MCF 10A (cell line): ENCODE measurements at regions not wholly inside any gene's neighbourhood (a gene's known extent, or its start where the extent isn't known, plus 50 kb on each side); places are given as distances from the start of the nearest gene placed in this dataset.

Experiments
- BruUV-seq: library from RNA; stranded (reverse); fragments of 400-500 nt; replicated peaks from 2 replicates; lab custom pipeline; 2021; lab: Mats Ljungman, UMichigan
- CTCF ChIA-PET: fragments of 300-600 bp; sonication (Branson Sonifier 250); formaldehyde crosslinking; extraction: SDS; loops from one replicate; lab custom pipeline; 2021; ENCODE audit warnings: antibody characterized with exemption, inconsistent platforms; lab: Yijun Ruan, JAX
- POLR2A ChIA-PET: fragments of 300-600, 350-650 bp; sonication (Branson Sonifier 250); formaldehyde crosslinking; extraction: SDS; loops from one replicate; lab custom pipeline; 2020; ENCODE audit warnings: antibody characterized with exemption, inconsistent platforms; lab: Yijun Ruan, JAX
- DNase-seq: peaks from one replicate; pipeline ENCODE4 v3.0.0-alpha.2; 2018; ENCODE audit not compliant: unreplicated experiment
- H3K27ac Mint-ChIP-seq: one replicate; pipeline ENCODE4 v1.8.0; 2022; ENCODE audit warnings: mild to moderate bottlenecking, low read depth, mixed read lengths; ENCODE audit not compliant: unreplicated experiment
- H3K27me3 Mint-ChIP-seq: one replicate; pipeline ENCODE4 v1.8.0; 2022; ENCODE audit warnings: mixed read lengths; ENCODE audit not compliant: insufficient read depth, unreplicated experiment
- H3K36me3 Mint-ChIP-seq: one replicate; pipeline ENCODE4 v1.8.0; 2022; ENCODE audit warnings: mild to moderate bottlenecking, moderate library complexity, mixed read lengths; ENCODE audit not compliant: insufficient read depth, unreplicated experiment
- H3K4me1 Mint-ChIP-seq: one replicate; pipeline ENCODE4 v1.8.0; 2022; ENCODE audit warnings: mixed read lengths; ENCODE audit not compliant: insufficient read depth, unreplicated experiment
- H3K4me3 Mint-ChIP-seq: one replicate; pipeline ENCODE4 v1.8.0; 2022; ENCODE audit warnings: mild to moderate bottlenecking, moderate library complexity, mixed read lengths; ENCODE audit not compliant: unreplicated experiment
- H3K9me3 Mint-ChIP-seq: one replicate; pipeline ENCODE4 v1.8.0; 2022; ENCODE audit warnings: mixed read lengths; ENCODE audit not compliant: unreplicated experiment
- intact Hi-C: fragments of 100-400 bp; cut with micrococcal nuclease; formaldehyde crosslinking; loops from 2 replicates; pipeline ENCODE4 v1.14.1; 2022
- TF ChIP-seq, protein P1 (sequence below): fragments of 200-600 bp; IDR thresholded peaks from one replicate; pipeline ENCODE4 v1.8.0; 2022; ENCODE audit warnings: antibody characterized with exemption, mild to moderate bottlenecking; ENCODE audit not compliant: unreplicated experiment

DNA sequence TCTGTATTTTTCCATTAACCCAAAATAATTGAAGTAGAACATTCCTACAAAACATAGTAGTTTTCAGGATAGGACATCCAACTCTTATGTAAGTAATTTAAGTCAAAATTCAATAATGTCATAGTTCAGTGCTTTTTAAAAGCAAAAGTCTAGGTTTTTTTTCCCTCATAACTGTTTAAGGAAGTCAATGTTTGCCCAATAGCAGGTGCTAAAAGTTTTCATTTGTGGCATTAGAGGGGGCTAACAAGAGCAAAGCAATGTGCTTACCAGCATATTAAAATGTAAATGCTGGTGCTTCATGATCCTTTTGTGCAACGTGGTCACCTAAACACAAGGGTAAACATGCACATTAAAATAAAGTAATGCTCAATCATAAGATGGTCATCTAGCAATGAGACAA lies 155.2 kb upstream of the PPP1R2C start:
- Mint-ChIP-seq H3K27me3 (peaks cover 37% of the 10 kb centered on the region), H3K27ac (no peak overlapping the region), H3K36me3 (no peaks in the 10 kb centered on the region), H3K4me1 (no peaks in the 10 kb centered on the region), H3K4me3 (no peak overlapping the region), H3K9me3 (no peaks in the 10 kb centered on the region)
- ChIA-PET CTCF (no interaction called here), POLR2A (no interaction called here)
- TF ChIP-seq, protein P1, sequence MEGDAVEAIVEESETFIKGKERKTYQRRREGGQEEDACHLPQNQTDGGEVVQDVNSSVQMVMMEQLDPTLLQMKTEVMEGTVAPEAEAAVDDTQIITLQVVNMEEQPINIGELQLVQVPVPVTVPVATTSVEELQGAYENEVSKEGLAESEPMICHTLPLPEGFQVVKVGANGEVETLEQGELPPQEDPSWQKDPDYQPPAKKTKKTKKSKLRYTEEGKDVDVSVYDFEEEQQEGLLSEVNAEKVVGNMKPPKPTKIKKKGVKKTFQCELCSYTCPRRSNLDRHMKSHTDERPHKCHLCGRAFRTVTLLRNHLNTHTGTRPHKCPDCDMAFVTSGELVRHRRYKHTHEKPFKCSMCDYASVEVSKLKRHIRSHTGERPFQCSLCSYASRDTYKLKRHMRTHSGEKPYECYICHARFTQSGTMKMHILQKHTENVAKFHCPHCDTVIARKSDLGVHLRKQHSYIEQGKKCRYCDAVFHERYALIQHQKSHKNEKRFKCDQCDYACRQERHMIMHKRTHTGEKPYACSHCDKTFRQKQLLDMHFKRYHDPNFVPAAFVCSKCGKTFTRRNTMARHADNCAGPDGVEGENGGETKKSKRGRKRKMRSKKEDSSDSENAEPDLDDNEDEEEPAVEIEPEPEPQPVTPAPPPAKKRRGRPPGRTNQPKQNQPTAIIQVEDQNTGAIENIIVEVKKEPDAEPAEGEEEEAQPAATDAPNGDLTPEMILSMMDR = no peak
- BruUV-seq = no TSS peak
- intact Hi-C loops = no loop called here
- DNase-seq = no peak

GRCh38 chrX:42934020-42934726 lies 156.2 kb upstream of the PPP1R2C start:
- ChIA-PET POLR2A (no interaction called here), CTCF (no interaction called here)
- H3K27me3 Mint-ChIP-seq = peaks cover 40% of the 10 kb centered on the region
- H3K9me3 Mint-ChIP-seq = no peaks in the 10 kb centered on the region
- no peak for DNase-seq
- H3K4me1 Mint-ChIP-seq = no peaks in the 10 kb centered on the region
- no peaks in the 10 kb centered on the region for H3K36me3 Mint-ChIP-seq
- no peak overlapping the region for H3K27ac Mint-ChIP-seq
- no TSS peak for BruUV-seq
- no peak overlapping the region for H3K4me3 Mint-ChIP-seq
- TF ChIP-seq, protein P1 = no peak
- intact Hi-C loops = no loop called here

GRCh38 chrX:42941671-42942070 lies 163.7 kb upstream of the PPP1R2C start:
- BruUV-seq = no TSS peak
- H3K9me3 Mint-ChIP-seq = no peaks in the 10 kb centered on the region
- peaks cover 42% of the 10 kb centered on the region for H3K27me3 Mint-ChIP-seq
- ChIA-PET CTCF (no interaction called here), POLR2A (no interaction called here)
- peaks cover 9% of the 10 kb centered on the region for H3K4me1 Mint-ChIP-seq
- TF ChIP-seq, protein P1 = no peak
- no peaks in the 10 kb centered on the region for H3K36me3 Mint-ChIP-seq
- intact Hi-C loops = no loop called here
- H3K27ac Mint-ChIP-seq = no peak overlapping the region
- no peak overlapping the region for H3K4me3 Mint-ChIP-seq
- DNase-seq = no peak

GRCh38 chrX:42943051-42943974 lies 165.3 kb upstream of the PPP1R2C start:
- ChIA-PET CTCF (no interaction called here), POLR2A (no interaction called here)
- DNase-seq = peak; percentile 66
- H3K9me3 Mint-ChIP-seq = no peaks in the 10 kb centered on the region
- TF ChIP-seq, protein P1 = no peak
- intact Hi-C loops = no loop called here
- H3K4me3 Mint-ChIP-seq = no peak overlapping the region
- no TSS peak for BruUV-seq
- H3K4me1 Mint-ChIP-seq = peaks cover 9% of the 10 kb centered on the region
- peak overlapping the region; percentile 25 for H3K27ac Mint-ChIP-seq
- H3K27me3 Mint-ChIP-seq = peaks cover 50% of the 10 kb centered on the region
- H3K36me3 Mint-ChIP-seq = no peaks in the 10 kb centered on the region
